Activated T-cell treated with anti-CD3 and anti-CD28 coated beads, Interleukin-2, amount 50 U/mL, for 72 hours (primary cell): ENCODE measurements at regions not wholly inside any gene's neighbourhood (a gene's known extent, or its start where the extent isn't known, plus 50 kb on each side); places are given as distances from the start of the nearest gene placed in this dataset.

ENCODE experiments used
- ATAC-seq, 2 donors: fragments of 150-1000 bp; cut with Tn5 transposase; replicated peaks in 1 of 2; 2 replicates each; pipeline ENCODE4 v1.10.0; 2021; ENCODE audit warnings: moderate library complexity in 2 of 2, mild to moderate bottlenecking in 1 of 2
- DNase-seq, 2 donors: peaks; one replicate each; pipeline ENCODE4 v3.0.0; 2021 to 2022; ENCODE audit warnings: mixed read lengths in 1 of 2
- H3K27ac Mint-ChIP-seq: one replicate; pipeline ENCODE4 v1.8.0; 2022; ENCODE audit warnings: mild to moderate bottlenecking, moderate library complexity, mixed read lengths
- H3K27me3 Mint-ChIP-seq: one replicate; pipeline ENCODE4 v1.8.0; 2022; ENCODE audit warnings: low read depth, mixed read lengths
- H3K36me3 Mint-ChIP-seq, 2 donors: one replicate each; pipeline ENCODE4 v1.8.0; 2022; ENCODE audit warnings: mixed read lengths in 2 of 2, mild to moderate bottlenecking in 1 of 2; ENCODE audit not compliant: insufficient read depth in 2 of 2
- H3K4me1 Mint-ChIP-seq: one replicate; pipeline ENCODE4 v1.8.0; 2022; ENCODE audit warnings: low read depth, mixed read lengths
- H3K4me3 Mint-ChIP-seq, 2 donors: one replicate each; pipeline ENCODE4 v1.8.0; 2022; ENCODE audit warnings: mild to moderate bottlenecking in 2 of 2, mixed read lengths in 2 of 2, moderate library complexity in 2 of 2
- H3K9me3 Mint-ChIP-seq, 2 donors: one replicate each; pipeline ENCODE4 v1.8.0; 2022; ENCODE audit warnings: mixed read lengths in 2 of 2

- H3K27me3 Mint-ChIP-seq: peaks cover 52% of the 10 kb centered on the region
- ATAC-seq (no peak), DNase-seq (no peak)
- H3K27ac Mint-ChIP-seq: no peak overlapping the region
- no peaks in the 10 kb centered on the region for H3K9me3 Mint-ChIP-seq
- H3K4me1 Mint-ChIP-seq: no peaks in the 10 kb centered on the region
- no peaks in the 10 kb centered on the region for H3K36me3 Mint-ChIP-seq
- H3K4me3 Mint-ChIP-seq: no peak overlapping the region
Measured at GRCh38 chrX:134747006-134747405, 50.0 kb downstream of the PABIR2 start.

- no peaks in the 10 kb centered on the region for H3K4me1 Mint-ChIP-seq
- peaks cover 45% of the 10 kb centered on the region for H3K27me3 Mint-ChIP-seq
- no peaks in the 10 kb centered on the region for H3K36me3 Mint-ChIP-seq
- ATAC-seq (no peak), DNase-seq (no peak)
- no peaks in the 10 kb centered on the region for H3K9me3 Mint-ChIP-seq
- H3K27ac Mint-ChIP-seq: no peak overlapping the region
- H3K4me3 Mint-ChIP-seq: no peak overlapping the region
Measured at GRCh38 chrX:134746410-134746785, 50.6 kb downstream of the PABIR2 start.

- Mint-ChIP-seq H3K4me1 (no peaks in the 10 kb centered on the region), H3K27me3 (peaks cover 42% of the 10 kb centered on the region), H3K9me3 (no peaks in the 10 kb centered on the region), H3K4me3 (no peak overlapping the region), H3K36me3 (no peaks in the 10 kb centered on the region), H3K27ac (no peak overlapping the region)
- ATAC-seq (no peak), DNase-seq (no peak)
Measured at GRCh38 chrX:134745636-134746409, 51.2 kb downstream of the PABIR2 start.

- Mint-ChIP-seq H3K4me1 (no peaks in the 10 kb centered on the region), H3K27ac (no peak overlapping the region), H3K27me3 (peaks cover 45% of the 10 kb centered on the region), H3K9me3 (no peaks in the 10 kb centered on the region), H3K36me3 (no peaks in the 10 kb centered on the region), H3K4me3 (no peak overlapping the region)
- DNase-seq (no peak), ATAC-seq (no peak)
Measured at GRCh38 chrX:134743091-134743490, 53.9 kb downstream of the PABIR2 start.

- DNase-seq (no peak), ATAC-seq (no peak)
- Mint-ChIP-seq H3K27me3 (peaks cover 50% of the 10 kb centered on the region), H3K4me3 (no peak overlapping the region), H3K27ac (no peak overlapping the region), H3K9me3 (no peaks in the 10 kb centered on the region), H3K36me3 (no peaks in the 10 kb centered on the region), H3K4me1 (no peaks in the 10 kb centered on the region)
Measured at GRCh38 chrX:134742573-134742972, 54.4 kb downstream of the PABIR2 start.

- no peak overlapping the region for H3K4me3 Mint-ChIP-seq
- no peaks in the 10 kb centered on the region for H3K9me3 Mint-ChIP-seq
- no peak for DNase-seq
- no peaks in the 10 kb centered on the region for H3K4me1 Mint-ChIP-seq
- H3K27ac Mint-ChIP-seq: no peak overlapping the region
- no peaks in the 10 kb centered on the region for H3K36me3 Mint-ChIP-seq
- H3K27me3 Mint-ChIP-seq: peaks cover 57% of the 10 kb centered on the region
- ATAC-seq: no peak
Measured at GRCh38 chrX:134741746-134742145, 55.3 kb downstream of the PABIR2 start.

GRCh38 chrX:134738986-134739740 lies 57.8 kb downstream of the PABIR2 start:
- no peak overlapping the region for H3K27ac Mint-ChIP-seq
- no peaks in the 10 kb centered on the region for H3K4me1 Mint-ChIP-seq
- no peaks in the 10 kb centered on the region for H3K36me3 Mint-ChIP-seq
- peaks cover 62% of the 10 kb centered on the region for H3K27me3 Mint-ChIP-seq
- DNase-seq (no peak), ATAC-seq (no peak)
- H3K9me3 Mint-ChIP-seq: no peaks in the 10 kb centered on the region
- H3K4me3 Mint-ChIP-seq: no peak overlapping the region

GRCh38 chrX:134738445-134738844 lies 58.6 kb downstream of the PABIR2 start:
- Mint-ChIP-seq H3K27me3 (peaks cover 65% of the 10 kb centered on the region), H3K27ac (no peak overlapping the region), H3K4me3 (no peak overlapping the region), H3K9me3 (no peaks in the 10 kb centered on the region), H3K4me1 (no peaks in the 10 kb centered on the region), H3K36me3 (no peaks in the 10 kb centered on the region)
- DNase-seq (no peak), ATAC-seq (no peak)

GRCh38 chrX:134737721-134738369 lies 59.2 kb downstream of the PABIR2 start:
- ATAC-seq: no peak
- DNase-seq: no peak
- H3K27me3 Mint-ChIP-seq: peaks cover 64% of the 10 kb centered on the region
- H3K9me3 Mint-ChIP-seq: no peaks in the 10 kb centered on the region
- no peak overlapping the region for H3K4me3 Mint-ChIP-seq
- H3K27ac Mint-ChIP-seq: no peak overlapping the region
- no peaks in the 10 kb centered on the region for H3K36me3 Mint-ChIP-seq
- no peaks in the 10 kb centered on the region for H3K4me1 Mint-ChIP-seq

GRCh38 chrX:134737061-134737460 lies 59.9 kb downstream of the PABIR2 start:
- Mint-ChIP-seq H3K4me1 (no peaks in the 10 kb centered on the region), H3K27ac (no peak overlapping the region), H3K27me3 (peaks cover 59% of the 10 kb centered on the region), H3K36me3 (no peaks in the 10 kb centered on the region), H3K9me3 (no peaks in the 10 kb centered on the region), H3K4me3 (no peak overlapping the region)
- ATAC-seq (no peak), DNase-seq (no peak)

GRCh38 chrX:134736356-134736755 lies 60.6 kb downstream of the PABIR2 start:
- Mint-ChIP-seq H3K36me3 (no peaks in the 10 kb centered on the region), H3K27me3 (peaks cover 59% of the 10 kb centered on the region), H3K4me1 (no peaks in the 10 kb centered on the region), H3K27ac (no peak overlapping the region), H3K9me3 (no peaks in the 10 kb centered on the region), H3K4me3 (no peak overlapping the region)
- no peak for DNase-seq
- ATAC-seq: no peak

GRCh38 chrX:134735015-134735414 lies 62.0 kb downstream of the PABIR2 start:
- DNase-seq: no peak
- Mint-ChIP-seq H3K4me1 (no peaks in the 10 kb centered on the region), H3K27me3 (peaks cover 52% of the 10 kb centered on the region), H3K27ac (peak overlapping the region; percentile 73), H3K36me3 (no peaks in the 10 kb centered on the region), H3K4me3 (no peak overlapping the region), H3K9me3 (no peaks in the 10 kb centered on the region)
- no peak for ATAC-seq

GRCh38 chrX:134734466-134734952 lies 62.5 kb downstream of the PABIR2 start:
- Mint-ChIP-seq H3K4me3 (no peak overlapping the region), H3K9me3 (no peaks in the 10 kb centered on the region), H3K36me3 (no peaks in the 10 kb centered on the region), H3K27ac (no peak overlapping the region), H3K27me3 (peaks cover 57% of the 10 kb centered on the region), H3K4me1 (no peaks in the 10 kb centered on the region)
- ATAC-seq (no peak), DNase-seq (no peak)
